ENCODE measurements at regions not wholly inside any gene's neighbourhood (a gene's known extent, or its start where the extent isn't known, plus 50 kb on each side); places are given as distances from the start of the nearest gene placed in this dataset.

- in situ Hi-C loops (cut with MboI; ENCODE audit: low sequenced_read_pairs): no loop called here
- H4K8ac ChIP-seq (ENCODE audit: low read depth in 2 of 2, low read length in 2 of 2): no peak overlapping the region
- dilution Hi-C loops (cut with HindIII; ENCODE audit: low sequenced_read_pairs, unreplicated experiment): no loop called here
Measured at GRCh38 chr15:46344915-46345314, 710.1 kb downstream of the SQOR start.

More at GRCh38 chr15:46344915-46345314, 710.1 kb downstream of the SQOR start:
- Histone ChIP-seq H3K9me1 (ENCODE audit: insufficient read depth, low read length) (no peaks in the 10 kb centered on the region), H3K27ac (ENCODE audit: insufficient read depth, low read length) (no peak overlapping the region), H2BK20ac (ENCODE audit: low read depth, low read length) (no peak overlapping the region), H3K4me3 (ENCODE audit: insufficient read depth, low read depth, low read length) (no peak overlapping the region), H3K36me3 (ENCODE audit: control insufficient read depth, insufficient read depth, low read length) (no peaks in the 10 kb centered on the region), H3K4ac (ENCODE audit: low read depth, low read length) (no peak overlapping the region), H3K14ac (replicated peaks; ENCODE audit: low read depth, low read length) (no peak overlapping the region), H4K20me1 (ENCODE audit: insufficient read depth, low read length) (no peaks in the 10 kb centered on the region), H3K9me3 (ENCODE audit: control insufficient read depth, insufficient read depth, low read length) (peaks cover 9% of the 10 kb centered on the region), H2AK5ac (ENCODE audit: low read depth, low read length) (no peak overlapping the region), H3K56ac (ENCODE audit: extremely low read depth, insufficient read depth, low read length) (no peak overlapping the region), H2AFZ (replicated peaks; ENCODE audit: low read length, poor library complexity) (no peak overlapping the region), H2AK9ac (replicated peaks; ENCODE audit: low read depth, low read length, poor library complexity) (no peak overlapping the region), H4K5ac (ENCODE audit: low read depth, low read length) (no peak overlapping the region), H3K23ac (ENCODE audit: low read depth, low read length) (no peak overlapping the region), H2BK5ac (ENCODE audit: low read depth, low read length, poor library complexity, severe bottlenecking) (no peak overlapping the region), H2BK120ac (ENCODE audit: low read depth, low read length) (no peak overlapping the region), H3K9ac (ENCODE audit: low read depth, low read length) (no peak overlapping the region), H2BK15ac (ENCODE audit: low read depth, low read length) (no peak overlapping the region), H3K79me1 (ENCODE audit: low read depth in 1 of 2, low read length in 2 of 2) (no peaks in the 10 kb centered on the region), H4K91ac (ENCODE audit: insufficient read depth, low read depth, low read length) (no peak overlapping the region), H3K18ac (ENCODE audit: low read depth, low read length) (no peak overlapping the region), H3K27me3 (ENCODE audit: control insufficient read depth, insufficient read depth, low read length) (no peaks in the 10 kb centered on the region), H3K4me2 (ENCODE audit: low read depth, low read length) (no peak overlapping the region), H3K4me1 (ENCODE audit: control insufficient read depth, insufficient read depth, low read length) (no peaks in the 10 kb centered on the region)
- no peak for DNase-seq
- POLR2A ChIA-PET (ENCODE audit: unreplicated experiment): no interaction called here
- ATAC-seq (ENCODE audit: low read depth): no peak
- BruUV-seq (replicated peaks): no TSS peak
- WGBS, 2 experiments (ENCODE audit: extremely low coverage in 2 of 2, insufficient read length in 1 of 2): no CpG with 5 or more reads among the region's 3 CpGs
- intact Hi-C loops (cut with micrococcal nuclease): no loop called here
- TF ChIP-seq, protein P1, sequence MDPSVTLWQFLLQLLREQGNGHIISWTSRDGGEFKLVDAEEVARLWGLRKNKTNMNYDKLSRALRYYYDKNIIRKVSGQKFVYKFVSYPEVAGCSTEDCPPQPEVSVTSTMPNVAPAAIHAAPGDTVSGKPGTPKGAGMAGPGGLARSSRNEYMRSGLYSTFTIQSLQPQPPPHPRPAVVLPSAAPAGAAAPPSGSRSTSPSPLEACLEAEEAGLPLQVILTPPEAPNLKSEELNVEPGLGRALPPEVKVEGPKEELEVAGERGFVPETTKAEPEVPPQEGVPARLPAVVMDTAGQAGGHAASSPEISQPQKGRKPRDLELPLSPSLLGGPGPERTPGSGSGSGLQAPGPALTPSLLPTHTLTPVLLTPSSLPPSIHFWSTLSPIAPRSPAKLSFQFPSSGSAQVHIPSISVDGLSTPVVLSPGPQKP (IDR thresholded peaks at IDR 0.05; ENCODE audit: borderline replicate concordance, low read depth, low read length): no peak
- TF ChIP-seq CHD1 (IDR thresholded peaks at IDR 0.05; ENCODE audit: low read depth, low read length) (no peak), MAFK (IDR thresholded peaks at IDR 0.05; ENCODE audit: low read depth, low read length) (no peak), NFE2L2 (IDR thresholded peaks at IDR 0.05; ENCODE audit: low read depth, low read length) (no peak), FOS (IDR thresholded peaks at IDR 0.05; ENCODE audit: low read depth, low read length) (no peak), RAD21 (IDR thresholded peaks at IDR 0.05; ENCODE audit: low read length) (no peak), SMC3 (IDR thresholded peaks at IDR 0.05; ENCODE audit: low read depth, low read length) (no peak), RCOR1 (IDR thresholded peaks at IDR 0.05; ENCODE audit: insufficient replicate concordance, low read length) (no peak), CTCF (conservative IDR thresholded peaks at IDR 0.05; ENCODE audit: low read depth, low read length) (no peak), POLR2A (IDR thresholded peaks at IDR 0.05; ENCODE audit: low read depth, low read length) (no peak), MXI1 (IDR thresholded peaks at IDR 0.05; ENCODE audit: borderline replicate concordance, low read depth, low read length) (no peak), RFX5 (IDR thresholded peaks at IDR 0.05; ENCODE audit: low read depth, low read length) (no peak), MAZ (IDR thresholded peaks at IDR 0.05; ENCODE audit: borderline replicate concordance, low read depth, low read length) (no peak), BHLHE40 (IDR thresholded peaks at IDR 0.05; ENCODE audit: low read depth, low read length) (no peak), USF2 (IDR thresholded peaks at IDR 0.05; ENCODE audit: low read depth, low read length) (no peak), CEBPB (IDR thresholded peaks at IDR 0.05; ENCODE audit: low read depth, low read length) (no peak)
- CTCF ChIA-PET: no interaction called here

Measured in IMR-90 (cell line).